COLO829 (cell line): ENCODE measurements at regions not wholly inside any gene's neighbourhood (a gene's known extent, or its start where the extent isn't known, plus 50 kb on each side); places are given as distances from the start of the nearest gene placed in this dataset.
"Not testable (repeated sequence)": the region's sequence is repeated elsewhere in the genome, so short reads cannot be mapped to it uniquely, and the experiment has no call there.

Experiments
- DNase-seq: peaks from one replicate; pipeline ENCODE4 v3.0.0; 2012; ENCODE audit warnings: low spot score

GRCh38 chr3:27556887-27557286 is 72.7 kb upstream of the SLC4A7 start:
- no peak for DNase-seq

- DNase-seq: no peak
Observed at GRCh38 chr3:27554706-27555105, 70.5 kb upstream of the SLC4A7 start.

GRCh38 chr3:27553886-27554540 is 69.8 kb upstream of the SLC4A7 start:
- no peak for DNase-seq

GRCh38 chr3:27552708-27553107 is 68.5 kb upstream of the SLC4A7 start:
- not testable (repeated sequence) for DNase-seq

- DNase-seq: not testable (repeated sequence)
Observed at GRCh38 chr3:27551413-27551812, 67.2 kb upstream of the SLC4A7 start.

GRCh38 chr3:27545061-27545460 is 60.9 kb upstream of the SLC4A7 start:
- DNase-seq: no peak

GRCh38 chr3:27544372-27544865 is 60.2 kb upstream of the SLC4A7 start:
- DNase-seq: no peak

GRCh38 chr3:27542476-27542875 is 58.3 kb upstream of the SLC4A7 start:
- DNase-seq: no peak

- DNase-seq: no peak
Observed at GRCh38 chr3:27540231-27540630, 56.0 kb upstream of the SLC4A7 start.

- DNase-seq: no peak
Observed at GRCh38 chr3:27536491-27536890, 52.3 kb upstream of the SLC4A7 start.

GRCh38 chr3:27535809-27536392 is 51.7 kb upstream of the SLC4A7 start:
- DNase-seq: peak; percentile 66

GRCh38 chr3:27533718-27534573 is 49.8 kb upstream of the SLC4A7 start:
- DNase-seq: peak; percentile 88
